Amygdala (tissue), 56 donors: ENCODE measurements at regions not wholly inside any gene's neighbourhood (a gene's known extent, or its start where the extent isn't known, plus 50 kb on each side); places are given as distances from the start of the nearest gene placed in this dataset.
A peak's percentile ranks its signal among the peaks of the same experiment; 100 is the strongest.

ENCODE experiments used
- DNase-seq, 56 donors: peaks; one replicate each; lab custom pipeline; 2025; lab: John Stamatoyannopoulos, UW

GRCh38 chr5:125185740-125186139 lies 439.3 kb upstream of the ZNF608 start:
- DNase-seq = no peak

GRCh38 chr5:125186911-125187375 lies 440.5 kb upstream of the ZNF608 start:
- no peak for DNase-seq

DNA sequence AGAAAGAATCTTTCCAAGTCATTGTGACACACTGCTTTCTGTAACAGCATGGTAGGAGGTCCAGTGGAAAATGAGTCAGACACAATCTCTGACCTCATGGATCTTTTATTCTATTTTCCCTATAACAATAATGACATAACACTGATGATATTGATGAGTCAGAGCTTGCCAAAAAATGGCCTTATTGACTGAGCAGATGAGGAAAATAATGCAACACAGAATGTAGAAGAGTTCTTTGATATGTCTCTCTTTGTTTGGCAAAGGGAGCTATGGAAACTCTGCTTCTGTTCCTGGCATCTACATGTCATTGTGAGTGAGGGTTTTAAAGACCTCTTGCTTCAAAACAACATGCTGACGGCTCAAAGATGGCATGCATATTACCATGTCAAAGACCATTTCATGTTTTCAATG lies 443.1 kb upstream of the ZNF608 start:
- no peak for DNase-seq

- no peak for DNase-seq
These were observed 444.0 kb upstream of the ZNF608 start for GRCh38 chr5:125190232-125191087.

- no peak for DNase-seq
These were observed 448.4 kb upstream of the ZNF608 start for GRCh38 chr5:125194883-125195282.

- peak in 1 of 56 donors; percentile 2 for DNase-seq
These were observed 450.2 kb upstream of the ZNF608 start for GRCh38 chr5:125196481-125197111.

DNA sequence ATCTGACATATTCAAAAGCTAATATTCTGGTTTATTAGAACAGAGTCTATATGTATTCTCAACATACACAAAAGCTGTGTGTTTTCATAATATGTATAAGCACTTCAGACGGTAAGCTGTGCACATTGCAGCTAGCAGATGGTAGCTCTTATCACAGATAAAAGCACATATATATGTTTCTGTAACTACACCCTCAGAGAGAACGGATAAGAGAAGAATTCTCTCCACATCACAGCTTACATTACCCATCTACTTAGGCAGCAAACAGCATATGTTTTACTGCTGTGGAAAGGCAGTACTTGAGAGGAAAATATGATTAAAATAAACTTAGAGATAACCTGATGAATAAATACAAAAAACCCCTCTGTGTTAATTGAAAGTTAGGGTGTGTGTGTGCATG lies 450.9 kb upstream of the ZNF608 start:
- no peak for DNase-seq

GRCh38 chr5:125198270-125198974 lies 452.0 kb upstream of the ZNF608 start:
- DNase-seq = peak in 52 of 56 donors; percentile 3 to 87 (median 46)

- DNase-seq = no peak
These were observed 452.9 kb upstream of the ZNF608 start for GRCh38 chr5:125199373-125199772.

DNA sequence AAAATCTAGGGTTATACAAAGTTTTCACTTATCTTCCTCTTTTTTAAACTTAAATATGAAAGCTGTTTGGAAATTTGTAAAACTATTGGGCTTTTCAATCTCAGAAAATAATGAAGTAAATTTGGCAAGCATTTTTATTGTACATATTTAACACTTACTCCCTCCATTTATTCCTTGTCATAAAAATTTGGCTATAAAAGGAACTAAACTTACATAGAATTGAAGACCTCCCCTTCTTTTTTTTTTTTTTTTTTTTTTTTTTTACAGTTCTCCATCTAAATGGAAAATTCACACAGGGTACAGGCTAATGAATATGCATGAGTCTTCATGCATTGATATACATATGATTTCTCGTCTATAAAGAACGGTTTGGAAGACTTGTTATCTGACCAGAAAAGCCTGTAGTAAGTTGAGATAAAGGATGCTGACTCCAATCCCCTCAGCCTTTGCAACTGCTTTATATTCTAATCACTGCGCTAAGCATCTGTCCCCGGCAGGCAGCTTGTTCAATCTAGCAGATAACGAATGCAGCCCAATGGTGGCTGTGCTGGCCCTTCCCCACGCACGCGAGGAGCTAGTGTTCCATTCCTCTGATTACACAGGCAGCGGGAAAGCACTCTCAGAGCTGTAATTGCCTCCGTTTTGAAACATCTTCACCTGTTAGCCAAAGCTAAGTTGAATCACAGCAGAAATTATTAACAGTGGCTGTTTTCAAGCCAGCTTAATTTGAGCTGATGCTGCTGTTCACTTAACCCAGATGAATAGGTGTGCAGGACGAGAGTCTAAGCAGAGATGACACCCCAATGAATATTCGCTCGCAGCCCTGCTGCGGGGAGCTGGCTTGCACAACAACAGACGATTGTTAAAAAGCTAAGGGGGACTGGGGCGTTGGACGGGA lies 453.8 kb upstream of the ZNF608 start:
- DNase-seq = peak in 35 of 56 donors; percentile 3 to 64 (median 33)

DNA sequence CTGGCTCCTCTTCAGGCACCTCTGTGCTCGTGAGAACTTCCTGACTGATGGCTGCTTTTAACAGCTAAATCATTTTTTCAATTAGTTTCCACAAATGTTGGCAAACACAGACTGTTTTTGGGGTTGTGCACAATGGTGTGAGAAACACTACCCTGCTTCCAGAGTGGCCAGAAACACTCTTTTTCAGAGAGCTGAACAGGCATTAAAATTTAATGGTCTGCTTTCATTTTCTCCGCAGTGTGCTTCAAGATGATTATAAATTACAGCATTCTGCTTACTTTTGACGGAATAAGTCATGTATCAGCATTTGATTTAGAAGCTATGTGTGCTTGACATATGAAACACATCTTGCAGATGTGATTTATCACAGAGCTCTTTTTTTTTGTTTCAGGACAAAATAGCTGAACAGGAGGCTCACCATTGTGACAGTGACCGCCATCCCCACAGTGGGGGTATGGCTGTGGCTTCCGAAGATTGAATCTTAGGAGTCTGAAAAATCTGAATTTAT lies 454.5 kb upstream of the ZNF608 start:
- DNase-seq = no peak

DNA sequence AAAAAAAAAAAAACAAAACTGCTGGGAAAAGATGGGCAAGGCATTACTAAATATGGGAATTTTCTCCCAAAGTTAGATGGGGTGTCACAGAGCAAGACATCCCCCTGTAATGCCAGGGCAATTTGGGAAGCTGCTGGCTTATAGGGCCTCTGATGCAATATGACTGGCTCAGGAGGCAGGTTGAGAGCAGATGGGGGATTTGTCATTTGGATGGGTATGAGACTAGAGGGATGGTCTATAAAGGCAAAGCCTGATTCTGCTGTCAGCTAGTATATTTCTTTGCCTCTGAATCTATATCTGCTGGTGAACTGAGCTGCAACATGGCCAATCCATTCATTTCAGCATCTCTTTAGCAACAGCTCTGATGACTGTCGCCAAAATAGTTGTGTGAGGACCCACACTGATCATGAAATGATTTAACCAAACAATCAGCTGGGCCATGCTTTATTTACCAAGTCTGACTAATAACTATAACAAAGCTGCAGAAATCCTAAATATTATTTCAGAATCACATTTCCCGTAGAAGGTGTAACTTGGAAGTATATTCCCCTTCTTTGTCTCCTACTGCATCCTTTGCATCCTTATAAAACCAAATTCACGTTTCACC lies 455.1 kb upstream of the ZNF608 start:
- no peak for DNase-seq

DNA sequence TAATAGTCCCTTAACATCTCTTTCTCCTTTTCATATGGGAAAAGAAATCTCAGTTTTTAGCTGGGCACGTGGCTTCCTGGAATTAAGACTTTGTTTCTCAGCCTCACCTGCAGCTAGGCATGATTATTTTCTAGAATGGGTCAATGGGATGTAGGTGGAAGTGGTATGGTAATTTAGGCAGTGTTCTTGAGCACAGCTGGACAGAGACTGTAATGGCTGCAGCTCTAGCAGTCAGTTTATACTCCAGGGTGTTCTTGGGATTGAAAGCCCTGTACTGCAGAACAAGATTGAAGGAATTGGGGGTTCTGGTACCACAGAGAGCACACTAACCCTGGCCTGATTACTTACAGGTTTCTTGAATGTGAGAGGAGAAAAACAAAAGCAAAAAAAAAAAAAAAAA lies 455.9 kb upstream of the ZNF608 start:
- no peak for DNase-seq

- no peak for DNase-seq
These were observed 456.5 kb upstream of the ZNF608 start for GRCh38 chr5:125202871-125203438.

DNA sequence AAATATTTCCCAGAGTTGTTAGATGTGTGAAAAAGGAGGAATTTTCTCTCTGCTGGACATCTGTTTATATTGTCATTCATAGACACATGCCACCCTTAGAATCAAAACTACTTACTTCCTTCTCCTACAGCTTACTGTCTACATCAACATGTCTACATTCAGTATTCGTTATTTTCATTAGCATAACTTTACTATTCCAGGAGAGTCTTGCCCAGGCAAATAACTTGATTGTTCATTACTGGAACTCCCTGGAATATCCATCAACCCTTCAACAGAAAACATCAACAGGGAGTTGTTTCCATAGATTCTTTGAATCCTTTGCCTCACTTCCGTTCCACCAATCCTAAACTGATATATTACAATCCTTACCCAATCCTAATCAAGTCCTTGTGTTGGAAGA lies 457.5 kb upstream of the ZNF608 start:
- DNase-seq = no peak

GRCh38 chr5:125205601-125206225 lies 459.3 kb upstream of the ZNF608 start:
- no peak for DNase-seq

GRCh38 chr5:125207856-125208255 lies 461.4 kb upstream of the ZNF608 start:
- DNase-seq = no peak

- no peak for DNase-seq
These were observed 463.2 kb upstream of the ZNF608 start for GRCh38 chr5:125209650-125210049.
